GM19025 (cell line): ENCODE measurements at regions not wholly inside any gene's neighbourhood (a gene's known extent, or its start where the extent isn't known, plus 50 kb on each side); places are given as distances from the start of the nearest gene placed in this dataset.
"Not testable (repeated sequence)": the region's sequence is repeated elsewhere in the genome, so short reads cannot be mapped to it uniquely, and the experiment has no call there.

Source experiments
- ATAC-seq: cut with Tn5 transposase; IDR thresholded peaks from one replicate; pipeline ENCODE4 v1.9.1; 2021; ENCODE audit warnings: mild to moderate bottlenecking, low read depth, moderate library complexity; ENCODE audit not compliant: unreplicated experiment

DNA sequence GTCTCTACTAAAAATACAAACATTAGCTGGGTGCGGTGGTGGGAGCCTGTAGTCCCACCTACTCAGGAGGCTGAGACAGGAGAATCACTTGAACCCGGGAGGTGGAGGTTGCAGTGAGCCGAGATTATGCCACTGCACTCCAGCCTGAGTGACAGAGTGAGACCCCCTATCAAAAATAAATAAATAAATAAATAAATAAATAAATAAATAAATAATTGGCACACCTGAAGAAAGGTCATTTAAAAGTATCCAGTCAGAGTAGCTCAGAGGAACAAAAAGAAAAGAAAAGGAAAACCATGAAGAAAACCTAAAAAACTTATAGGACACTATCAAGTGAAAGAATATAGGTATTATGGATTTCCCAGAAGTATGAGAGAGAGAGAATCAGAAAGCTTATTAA lies 330.1 kb upstream of the AR start:
- ATAC-seq: not testable (repeated sequence)

- ATAC-seq: no peak
Measured at GRCh38 chrX:67207912-67208311, 335.9 kb upstream of the AR start.

DNA sequence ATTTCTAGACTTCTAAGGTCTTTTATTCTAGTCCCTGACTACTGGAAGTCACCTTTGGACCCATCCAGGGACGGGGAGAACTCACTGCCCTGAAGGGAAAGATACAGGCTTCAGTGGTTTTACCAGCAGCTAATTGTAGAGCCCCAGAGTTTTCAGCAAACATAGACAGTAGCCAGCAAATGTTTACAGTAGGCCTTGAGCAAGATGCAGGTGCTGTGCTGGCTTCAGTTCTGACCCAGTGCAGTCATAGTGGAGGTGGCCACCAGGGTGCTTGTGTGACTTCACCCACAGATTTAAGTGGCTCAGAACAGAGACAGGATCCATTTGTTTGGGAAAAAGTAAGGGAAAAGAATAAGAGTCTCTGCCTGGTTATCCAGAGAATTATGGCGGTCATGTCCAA lies 384.4 kb upstream of the AR start:
- no peak for ATAC-seq

DNA sequence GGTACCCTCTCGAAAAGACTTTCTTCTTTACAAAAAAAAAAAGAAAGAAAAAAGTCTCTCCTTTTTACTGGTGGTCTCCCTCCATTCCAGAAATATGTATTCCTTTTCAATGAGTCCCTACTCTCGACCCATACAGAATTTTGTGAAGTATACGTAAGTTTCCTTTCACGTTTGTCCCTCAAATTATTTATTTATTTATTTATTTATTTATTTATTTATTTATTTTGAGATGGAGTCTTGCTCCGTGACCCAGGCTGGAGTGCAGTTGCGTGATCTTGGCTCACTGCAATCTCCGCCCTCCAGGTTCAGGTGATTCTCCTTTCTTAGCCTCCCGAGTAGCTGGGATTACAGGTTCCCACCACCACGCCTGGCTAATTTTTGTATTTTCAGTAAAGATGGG lies 429.2 kb upstream of the AR start:
- no peak for ATAC-seq

GRCh38 chrX:67105758-67106116 lies 438.1 kb upstream of the AR start:
- ATAC-seq: no peak

DNA sequence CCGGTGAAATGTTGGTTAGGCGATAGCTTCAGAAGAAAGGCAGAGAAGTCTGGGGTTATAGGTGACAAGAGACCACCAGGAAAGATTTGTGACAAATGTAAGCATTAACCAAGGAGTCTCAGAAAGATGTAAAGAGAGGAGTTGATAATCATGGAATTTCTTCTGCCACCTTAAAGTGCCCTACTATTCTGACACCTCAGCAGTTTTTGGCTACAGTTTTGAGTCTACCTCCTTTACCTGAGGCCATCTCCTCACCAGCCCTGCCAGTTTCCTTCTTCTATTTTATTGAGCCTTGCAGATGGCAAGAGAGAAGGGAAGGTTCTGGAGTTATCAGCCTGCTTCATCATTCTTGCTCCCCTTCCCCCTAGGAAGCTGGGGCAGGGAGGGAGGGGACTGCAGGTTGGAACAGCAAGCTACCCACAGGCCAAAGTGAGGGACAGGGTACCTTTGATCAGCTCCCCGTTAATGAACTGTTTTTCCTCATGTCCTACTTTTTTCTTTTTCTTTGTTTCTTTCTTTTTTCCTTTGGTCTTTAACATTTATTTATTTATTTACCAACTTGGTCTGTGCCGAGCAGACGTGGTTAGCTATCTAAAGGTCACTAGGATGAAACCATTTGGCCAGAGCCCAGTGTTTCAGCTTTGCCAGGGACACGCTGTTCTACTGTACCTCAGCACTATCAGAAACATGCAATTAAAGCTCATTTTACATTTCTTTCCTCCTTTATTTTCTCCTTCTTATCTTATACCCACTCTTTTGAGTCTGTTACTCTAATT lies 438.7 kb upstream of the AR start:
- ATAC-seq: no peak

DNA sequence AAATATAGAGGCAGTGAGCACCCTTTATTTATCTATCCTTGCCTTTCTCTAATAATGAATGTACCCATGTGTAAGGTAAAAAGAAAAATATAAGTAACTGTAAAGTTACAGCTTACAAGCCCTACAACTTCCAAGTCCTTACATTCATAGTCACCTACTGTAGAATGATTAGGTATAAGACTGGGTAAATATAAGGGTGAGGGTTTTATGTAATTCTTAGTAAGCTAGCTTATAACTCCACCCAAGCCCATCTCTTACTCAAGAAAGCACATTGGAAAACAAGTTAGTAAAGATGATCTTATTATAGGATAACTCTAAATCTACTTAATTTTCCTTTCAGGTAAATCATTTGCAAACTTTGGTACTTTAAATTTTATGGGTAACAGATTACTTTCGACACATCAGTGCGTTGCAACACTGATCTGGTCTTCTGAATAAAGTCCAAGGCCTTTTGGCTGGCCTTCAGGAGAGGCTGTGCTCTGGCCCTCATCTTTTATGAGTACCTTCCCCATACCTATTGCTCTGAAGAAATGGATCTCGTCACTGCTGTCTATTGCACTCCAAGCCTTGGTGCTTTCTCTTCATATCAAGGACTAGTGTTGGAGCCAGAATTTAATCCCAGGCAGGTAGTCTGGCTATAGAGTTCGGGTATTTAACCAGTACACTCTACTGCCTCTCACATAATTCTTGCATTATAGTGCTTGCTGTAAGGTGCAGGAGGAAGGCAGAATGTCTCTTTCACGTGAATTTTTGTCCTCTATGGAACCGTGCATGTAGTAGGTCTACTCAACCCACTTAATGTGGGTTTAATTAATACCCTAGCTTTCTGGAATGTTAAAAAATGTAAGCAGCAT lies 443.6 kb upstream of the AR start:
- no peak for ATAC-seq

- no peak for ATAC-seq
Measured at GRCh38 chrX:67094061-67094460, 449.8 kb upstream of the AR start.

- ATAC-seq: no peak
Measured at GRCh38 chrX:67050760-67051159, 411.9 kb upstream of the EDA2R start.

DNA sequence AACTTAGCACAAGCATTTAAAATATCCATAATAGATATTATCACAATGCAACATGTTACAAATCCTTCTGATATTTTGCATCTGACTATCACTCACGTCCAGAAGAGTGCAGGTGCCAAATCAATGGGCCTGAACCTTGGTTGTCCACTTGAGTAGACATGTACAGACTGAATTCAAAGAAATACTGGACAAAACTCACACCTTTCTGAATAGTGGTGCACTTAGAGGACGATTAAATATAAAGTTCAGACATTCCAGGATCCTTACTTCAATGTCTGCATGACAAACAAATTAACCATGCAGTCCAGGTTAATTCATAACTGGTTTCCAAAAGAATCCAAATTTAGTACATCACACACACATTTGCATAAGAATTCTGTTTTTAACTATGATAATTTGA lies 406.0 kb upstream of the EDA2R start:
- no peak for ATAC-seq

DNA sequence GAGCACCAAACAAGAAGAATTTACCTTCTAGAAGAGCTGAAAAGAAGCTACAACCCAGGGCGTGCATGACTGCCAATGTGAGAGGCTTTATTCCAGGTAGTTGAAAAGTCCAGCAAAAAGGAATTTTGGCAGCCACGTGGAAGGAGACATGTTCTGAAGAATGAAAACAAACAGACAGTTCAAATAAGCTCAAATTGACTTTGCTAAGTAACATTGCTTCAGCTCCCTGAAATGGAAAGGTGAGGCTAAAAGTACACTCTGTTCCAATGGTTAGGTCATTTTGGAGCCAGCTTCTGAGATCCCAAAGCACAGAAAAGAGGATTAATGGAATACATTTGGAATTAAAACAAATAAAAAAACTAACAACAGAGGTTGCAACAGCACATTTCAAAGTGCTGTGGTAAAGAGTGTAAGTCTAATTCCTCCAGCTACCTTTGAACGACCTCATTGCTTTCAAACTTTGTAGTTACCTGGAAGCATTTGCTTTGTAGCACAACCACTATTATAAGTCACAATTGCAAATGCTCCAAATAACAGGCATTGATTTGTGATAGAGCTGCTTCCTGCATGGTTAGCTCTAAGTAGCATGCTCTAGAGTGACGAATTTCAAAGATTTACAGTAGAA lies 405.3 kb upstream of the EDA2R start:
- ATAC-seq: no peak

GRCh38 chrX:67004451-67004850 lies 365.6 kb upstream of the EDA2R start:
- no peak for ATAC-seq

DNA sequence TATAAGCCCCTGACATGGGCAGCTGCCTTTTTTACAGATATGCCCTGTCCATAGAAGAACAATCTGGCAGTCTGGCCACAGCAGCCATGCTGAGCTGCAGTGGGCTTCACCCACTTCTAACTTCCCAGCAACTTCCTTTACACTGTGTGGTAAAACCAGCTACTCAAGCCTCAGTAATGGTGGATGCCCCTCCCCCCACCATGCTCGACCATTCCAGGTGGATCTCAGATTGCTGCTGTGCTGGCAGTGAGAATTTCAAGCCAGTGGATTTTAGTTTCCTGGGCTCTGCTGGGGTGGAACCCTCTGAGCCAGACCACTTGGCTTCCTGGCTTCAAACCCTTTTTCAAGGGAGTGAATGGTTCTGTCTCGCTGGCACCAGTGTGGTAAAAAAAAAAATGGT lies 355.9 kb upstream of the EDA2R start:
- ATAC-seq: no peak

- ATAC-seq: not testable (repeated sequence)
Measured at GRCh38 chrX:66992077-66992476, 353.2 kb upstream of the EDA2R start.

GRCh38 chrX:66988331-66988730 lies 349.5 kb upstream of the EDA2R start:
- ATAC-seq: no peak

DNA sequence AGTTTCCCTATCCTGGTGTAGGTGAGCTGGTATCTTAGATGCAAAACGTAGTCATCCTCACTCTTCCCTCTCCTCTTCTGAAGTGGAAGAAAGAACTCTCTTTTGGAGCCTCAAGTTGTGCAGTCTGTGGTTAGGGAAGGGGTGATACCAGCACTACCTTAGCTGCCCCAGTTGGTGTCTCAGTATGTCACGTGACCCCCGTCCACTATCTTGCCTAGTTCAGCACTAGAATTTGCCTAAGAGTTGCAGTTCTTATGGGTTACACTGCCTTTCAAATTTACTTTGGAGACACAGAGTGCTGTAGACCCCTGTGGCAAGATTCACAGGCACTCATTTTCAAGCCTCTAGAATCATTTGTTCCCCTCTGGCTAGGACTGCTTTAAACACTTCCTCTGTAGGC lies 322.8 kb upstream of the EDA2R start:
- no peak for ATAC-seq

DNA sequence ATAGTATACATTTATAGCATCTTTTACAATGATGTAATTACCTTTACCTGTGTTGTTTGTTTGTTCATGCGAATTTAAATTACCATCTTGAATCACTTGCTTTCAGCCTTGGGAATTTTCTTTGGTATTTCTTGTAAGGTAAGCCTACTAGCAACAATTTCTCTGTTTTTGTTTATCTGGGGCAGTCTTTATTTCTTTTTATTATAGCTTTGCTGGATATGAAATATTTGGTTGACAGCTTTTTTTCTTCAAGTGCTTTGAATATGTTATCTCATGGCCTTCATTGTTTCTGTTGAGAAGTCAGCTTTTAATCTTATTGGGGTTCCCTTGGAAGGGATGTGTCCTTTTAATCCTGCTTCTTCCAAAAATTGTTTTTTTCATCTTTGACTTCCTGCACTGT lies 292.8 kb upstream of the EDA2R start:
- no peak for ATAC-seq

GRCh38 chrX:66930516-66930915 lies 291.6 kb upstream of the EDA2R start:
- not testable (repeated sequence) for ATAC-seq

DNA sequence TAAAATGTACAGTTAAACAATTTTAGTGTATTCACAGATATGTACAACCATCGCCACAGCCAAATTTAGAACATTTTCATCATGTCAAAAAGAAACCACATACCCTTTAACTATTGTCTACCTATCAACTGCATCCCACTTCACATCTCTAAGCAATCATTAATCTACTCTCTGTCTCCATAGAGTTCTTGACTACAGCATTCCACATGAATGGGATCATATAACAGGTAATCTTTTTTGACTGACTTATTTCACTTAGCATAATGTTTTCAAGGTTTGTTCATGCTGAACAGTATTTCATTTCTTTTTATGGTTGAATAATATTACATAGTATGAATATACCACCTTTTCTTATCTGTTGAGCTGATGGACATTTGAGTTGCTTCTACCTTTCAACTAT lies 281.4 kb upstream of the EDA2R start:
- ATAC-seq: no peak

DNA sequence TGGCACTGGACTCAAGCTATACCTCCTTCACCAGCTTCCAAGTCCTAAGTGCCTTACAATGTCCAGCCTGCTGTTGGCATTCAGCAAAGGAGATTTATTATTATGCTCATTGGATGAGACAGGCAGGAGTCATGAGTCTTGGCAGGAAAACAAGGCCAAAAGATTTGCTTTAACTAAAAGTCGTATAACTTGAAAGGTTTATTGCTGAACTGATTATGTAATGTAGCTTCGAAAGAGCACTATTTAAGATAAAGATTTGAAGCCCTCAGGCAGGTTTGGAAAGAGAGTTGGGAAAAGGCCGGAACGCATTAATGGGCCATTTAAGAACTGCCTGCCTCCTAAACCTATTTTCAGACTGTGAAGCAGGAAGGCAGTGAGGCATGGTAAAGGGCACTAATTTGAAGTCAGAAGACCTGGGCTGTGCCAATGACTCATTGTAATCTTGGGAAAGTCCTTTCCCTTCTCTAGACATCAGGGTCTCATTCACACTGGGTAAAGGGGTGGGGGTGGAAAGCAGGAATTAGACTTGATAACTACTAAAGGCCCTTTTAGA lies 280.5 kb upstream of the EDA2R start:
- no peak for ATAC-seq

GRCh38 chrX:66918511-66918910 lies 279.6 kb upstream of the EDA2R start:
- ATAC-seq: no peak
